AG09309 (cell line): ENCODE measurements at regions not wholly inside any gene's neighbourhood (a gene's known extent, or its start where the extent isn't known, plus 50 kb on each side); places are given as distances from the start of the nearest gene placed in this dataset.
"Not testable (repeated sequence)": the region's sequence is repeated elsewhere in the genome, so short reads cannot be mapped to it uniquely, and the experiment has no call there.

Source experiments
- DNase-seq: peaks from one replicate; pipeline ENCODE4 v3.0.0-alpha.2; 2010; ENCODE audit warnings: low read depth
- H3K4me3 ChIP-seq: 2 replicates; pipeline ENCODE4 v1.5.1; 2011; ENCODE audit warnings: mild to moderate bottlenecking, low read depth, low read length, moderate library complexity; ENCODE audit not compliant: control insufficient read depth
- TF ChIP-seq, protein P1 (sequence below): IDR thresholded peaks from 2 replicates; pipeline ENCODE4 v1.5.1; 2011; ENCODE audit warnings: mild to moderate bottlenecking, low read depth, low read length, inconsistent platforms; ENCODE audit not compliant: insufficient read depth, control insufficient read depth; ENCODE audit errors: missing control alignments

DNA sequence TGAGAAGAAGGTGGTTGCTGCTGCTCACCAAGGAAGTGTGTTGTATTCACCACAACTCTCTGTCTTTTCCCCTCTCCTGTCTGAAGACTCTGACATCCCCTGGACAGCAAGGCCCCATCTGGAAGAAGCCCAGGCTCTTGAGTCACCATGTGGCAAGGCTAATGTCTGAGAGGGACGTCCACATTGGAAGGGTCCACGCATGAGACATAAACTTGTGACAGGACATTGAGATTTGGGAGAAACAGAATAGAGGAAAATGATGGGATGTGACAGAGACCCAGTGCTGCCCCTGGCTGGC, 176.5 kb downstream of the IRF8 start:
- no peak for DNase-seq
- no peak overlapping the region for H3K4me3 ChIP-seq
- TF ChIP-seq, protein P1, sequence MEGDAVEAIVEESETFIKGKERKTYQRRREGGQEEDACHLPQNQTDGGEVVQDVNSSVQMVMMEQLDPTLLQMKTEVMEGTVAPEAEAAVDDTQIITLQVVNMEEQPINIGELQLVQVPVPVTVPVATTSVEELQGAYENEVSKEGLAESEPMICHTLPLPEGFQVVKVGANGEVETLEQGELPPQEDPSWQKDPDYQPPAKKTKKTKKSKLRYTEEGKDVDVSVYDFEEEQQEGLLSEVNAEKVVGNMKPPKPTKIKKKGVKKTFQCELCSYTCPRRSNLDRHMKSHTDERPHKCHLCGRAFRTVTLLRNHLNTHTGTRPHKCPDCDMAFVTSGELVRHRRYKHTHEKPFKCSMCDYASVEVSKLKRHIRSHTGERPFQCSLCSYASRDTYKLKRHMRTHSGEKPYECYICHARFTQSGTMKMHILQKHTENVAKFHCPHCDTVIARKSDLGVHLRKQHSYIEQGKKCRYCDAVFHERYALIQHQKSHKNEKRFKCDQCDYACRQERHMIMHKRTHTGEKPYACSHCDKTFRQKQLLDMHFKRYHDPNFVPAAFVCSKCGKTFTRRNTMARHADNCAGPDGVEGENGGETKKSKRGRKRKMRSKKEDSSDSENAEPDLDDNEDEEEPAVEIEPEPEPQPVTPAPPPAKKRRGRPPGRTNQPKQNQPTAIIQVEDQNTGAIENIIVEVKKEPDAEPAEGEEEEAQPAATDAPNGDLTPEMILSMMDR = no peak

DNA sequence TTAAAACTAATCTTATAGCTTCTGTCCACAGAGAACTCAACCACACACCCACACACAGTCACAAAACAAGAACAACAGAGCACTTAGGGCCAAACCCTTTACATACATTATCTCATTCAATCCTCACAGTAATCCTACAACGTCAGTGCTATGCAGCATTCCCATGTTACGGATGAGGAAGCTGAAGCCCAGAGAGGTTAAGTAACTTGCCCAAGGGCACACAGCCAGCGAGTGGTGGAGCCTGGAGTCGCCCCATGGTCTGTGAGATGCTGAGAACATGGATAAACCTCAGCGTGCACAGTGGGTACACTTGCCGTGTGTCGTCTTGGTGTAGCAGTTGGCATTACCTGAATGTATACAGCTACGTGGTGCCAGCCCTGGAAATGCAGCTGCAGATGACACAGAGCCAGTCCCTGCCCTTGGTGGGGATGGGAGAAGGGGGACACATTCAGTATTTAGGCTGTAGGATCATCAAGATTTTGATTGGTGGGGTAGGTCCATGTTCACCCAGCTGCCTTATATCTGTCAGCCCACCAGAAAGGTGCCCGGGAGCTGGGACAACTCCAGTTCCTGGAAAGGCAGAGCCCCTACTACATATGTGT, 177.0 kb downstream of the IRF8 start:
- DNase-seq = no peak
- TF ChIP-seq, protein P1 = no peak
- H3K4me3 ChIP-seq = no peak overlapping the region

DNA sequence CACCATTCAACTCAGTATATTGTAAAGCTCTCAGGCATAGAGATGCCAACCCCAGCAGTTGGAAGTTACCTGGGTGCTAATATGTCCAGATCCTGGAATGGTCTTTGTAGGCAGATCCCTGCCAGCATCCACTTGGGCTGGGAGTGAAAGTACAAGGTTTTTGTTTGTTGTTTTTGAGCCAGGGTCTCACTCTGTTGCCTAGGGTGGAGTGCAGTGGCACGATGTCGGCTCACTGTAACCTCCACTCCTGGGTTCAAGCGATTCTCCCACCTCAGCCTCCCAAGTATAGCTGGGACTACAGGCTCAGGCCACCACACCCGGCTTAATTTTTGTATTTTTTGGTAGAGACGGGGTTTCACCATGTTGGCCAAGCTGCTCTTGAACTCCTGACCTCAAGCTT, 177.6 kb downstream of the IRF8 start:
- H3K4me3 ChIP-seq = no peak overlapping the region
- TF ChIP-seq, protein P1 = no peak
- no peak for DNase-seq

DNA sequence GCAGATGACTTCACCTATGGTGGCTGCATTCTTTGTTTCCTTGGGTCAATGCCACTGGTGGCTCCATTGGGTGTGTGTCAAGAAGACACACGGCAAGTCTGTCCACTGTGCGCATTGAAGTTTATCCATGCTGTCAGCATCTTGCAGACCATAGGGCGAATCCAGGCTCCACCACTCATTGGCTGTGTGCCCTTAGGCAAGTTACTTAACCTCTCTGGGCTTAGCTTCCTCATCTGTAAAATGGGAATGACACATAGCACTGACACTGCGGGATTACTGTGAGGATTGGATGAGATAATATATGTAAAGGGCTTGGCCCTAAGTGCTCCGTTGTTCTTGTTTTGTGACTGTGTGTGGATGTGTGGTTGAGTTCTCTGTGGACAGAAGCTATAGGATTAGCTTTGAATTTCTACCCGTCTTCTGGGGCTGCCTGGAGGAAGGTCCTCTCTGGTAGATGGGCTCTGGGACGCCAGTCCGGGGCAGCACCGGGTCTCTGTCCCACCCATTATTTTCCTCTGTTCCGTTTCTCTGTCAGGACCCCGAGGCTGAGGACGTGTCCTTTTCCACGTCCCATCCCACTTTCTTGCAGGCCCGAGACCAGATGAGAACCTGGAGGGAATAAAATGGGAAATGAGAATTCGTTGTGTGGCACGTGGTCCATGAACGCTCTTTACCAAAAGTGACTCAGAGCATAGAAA, 178.4 kb downstream of the IRF8 start:
- DNase-seq = no peak
- TF ChIP-seq, protein P1 = no peak
- H3K4me3 ChIP-seq = no peak overlapping the region

DNA sequence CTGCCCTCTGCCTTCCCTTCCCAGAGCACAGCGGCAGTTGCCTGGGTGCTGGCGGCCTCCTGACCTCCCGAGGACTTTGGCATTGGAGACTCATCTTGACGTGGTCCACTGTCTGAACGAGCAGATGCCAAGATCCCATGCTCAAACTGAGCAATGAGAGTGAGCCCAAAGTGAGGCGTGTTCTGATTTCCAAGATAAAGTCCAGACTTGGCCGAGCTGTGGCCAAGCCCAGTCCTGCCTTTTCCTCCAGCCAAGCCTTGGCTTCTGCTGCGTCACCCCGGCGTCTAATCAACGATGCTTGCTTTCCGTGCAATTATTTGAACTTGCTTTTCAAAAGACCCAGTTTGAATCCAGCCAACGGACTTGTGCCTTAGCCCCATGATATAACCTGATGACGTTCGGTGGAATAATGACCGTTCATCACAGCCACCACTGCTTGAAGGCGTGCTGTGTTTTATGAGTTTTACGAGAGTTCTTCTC, 179.2 kb downstream of the IRF8 start:
- TF ChIP-seq, protein P1 = no peak

DNA sequence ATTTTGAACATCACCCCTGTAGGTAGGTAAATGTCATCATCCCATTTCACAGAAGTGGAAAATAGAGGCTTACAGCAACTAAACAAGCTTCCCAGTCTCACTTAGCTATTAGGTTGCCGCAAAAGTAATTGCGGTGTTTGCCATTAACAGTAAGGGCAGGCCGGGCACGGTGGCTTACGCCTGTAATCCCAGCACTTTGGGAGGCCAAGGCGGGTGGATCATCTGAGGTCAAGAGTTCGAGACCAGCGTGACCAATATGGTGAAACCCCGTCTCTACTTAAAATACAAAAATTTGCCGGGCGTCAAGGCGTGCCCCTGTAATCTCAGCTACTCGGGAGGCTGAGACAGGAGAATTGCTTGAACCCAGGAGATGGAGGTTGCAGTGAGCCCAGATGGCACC, 179.7 kb downstream of the IRF8 start:
- not testable (repeated sequence) for H3K4me3 ChIP-seq

More for the DNA sequence above, 179.2 kb downstream of the IRF8 start:
- DNase-seq = no peak
- no peak overlapping the region for H3K4me3 ChIP-seq

DNA sequence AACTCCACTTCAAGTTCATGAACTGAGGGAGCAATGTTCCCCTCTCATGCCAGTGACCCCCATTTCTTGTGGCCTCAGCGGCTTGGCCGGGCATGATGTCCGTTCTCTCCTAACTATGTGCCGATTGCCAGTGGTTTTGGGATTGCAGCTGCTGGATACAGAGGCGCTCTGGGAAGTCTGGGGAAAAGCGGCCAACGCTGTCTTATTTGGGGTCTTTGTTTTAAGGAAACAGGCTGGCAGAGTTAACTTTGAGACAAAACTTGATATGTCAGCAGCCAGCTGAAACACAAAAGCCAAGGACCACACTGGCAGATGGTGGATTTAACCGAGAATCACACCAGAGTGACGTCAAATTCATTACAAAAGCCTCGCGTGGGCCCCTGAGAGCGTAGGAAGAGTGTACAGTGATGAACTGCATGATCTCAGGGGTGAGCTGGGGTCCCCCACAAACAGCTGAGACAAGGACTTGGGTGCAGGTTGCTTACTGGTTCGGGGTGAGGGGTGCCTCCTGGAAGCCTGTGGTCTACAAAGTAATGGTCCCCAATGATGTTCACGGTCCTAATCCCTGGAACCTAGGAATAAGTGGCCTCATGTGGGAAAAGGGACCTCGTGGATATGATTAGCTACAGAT, 180.4 kb downstream of the IRF8 start:
- H3K4me3 ChIP-seq = no peak overlapping the region
- DNase-seq = no peak
- TF ChIP-seq, protein P1 = no peak

More for the DNA sequence above, 179.7 kb downstream of the IRF8 start:
- not testable (repeated sequence) for DNase-seq
